ENCODE measurements at regions not wholly inside any gene's neighbourhood (a gene's known extent, or its start where the extent isn't known, plus 50 kb on each side); places are given as distances from the start of the nearest gene placed in this dataset.

DNA sequence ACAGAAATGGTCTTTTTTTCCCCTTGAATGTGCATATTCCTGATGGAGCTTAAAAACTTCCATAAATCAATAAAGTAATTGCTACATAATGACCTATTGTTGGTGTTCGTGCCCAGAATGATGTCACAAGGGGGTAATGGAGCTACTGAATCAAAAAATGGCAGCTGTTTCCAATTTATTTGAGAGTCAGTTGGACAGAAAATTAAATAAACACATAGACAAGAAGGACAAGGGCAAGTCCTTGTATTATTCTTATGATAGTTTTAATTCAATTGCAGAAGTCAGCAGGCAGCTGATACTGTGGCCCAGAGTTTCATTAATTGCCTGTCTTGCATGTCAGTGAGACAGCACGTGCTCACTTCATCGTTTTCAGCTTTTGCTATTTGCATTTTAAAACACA is 473.5 kb downstream of the ETNK1 start:
- TF ChIP-seq POLR2AphosphoS5 (IDR thresholded peaks at IDR 0.05; ENCODE audit: low read depth) (no peak), EZH2 (IDR thresholded peaks at IDR 0.05; ENCODE audit: low read depth, unreplicated experiment) (no peak), EZH2phosphoT487 (IDR thresholded peaks at IDR 0.05; ENCODE audit: unreplicated experiment) (no peak), JUNB (IDR thresholded peaks at IDR 0.05; ENCODE audit: unreplicated experiment) (no peak), CREB1 (CRISPR knock-in tag; IDR thresholded peaks at IDR 0.05; ENCODE audit: low read depth) (no peak), ZNF114 (CRISPR knock-in tag; IDR thresholded peaks at IDR 0.05) (no peak), ZNF331 (CRISPR knock-in tag; IDR thresholded peaks at IDR 0.05; ENCODE audit: low read depth) (no peak)
- TF ChIP-seq, protein P1, sequence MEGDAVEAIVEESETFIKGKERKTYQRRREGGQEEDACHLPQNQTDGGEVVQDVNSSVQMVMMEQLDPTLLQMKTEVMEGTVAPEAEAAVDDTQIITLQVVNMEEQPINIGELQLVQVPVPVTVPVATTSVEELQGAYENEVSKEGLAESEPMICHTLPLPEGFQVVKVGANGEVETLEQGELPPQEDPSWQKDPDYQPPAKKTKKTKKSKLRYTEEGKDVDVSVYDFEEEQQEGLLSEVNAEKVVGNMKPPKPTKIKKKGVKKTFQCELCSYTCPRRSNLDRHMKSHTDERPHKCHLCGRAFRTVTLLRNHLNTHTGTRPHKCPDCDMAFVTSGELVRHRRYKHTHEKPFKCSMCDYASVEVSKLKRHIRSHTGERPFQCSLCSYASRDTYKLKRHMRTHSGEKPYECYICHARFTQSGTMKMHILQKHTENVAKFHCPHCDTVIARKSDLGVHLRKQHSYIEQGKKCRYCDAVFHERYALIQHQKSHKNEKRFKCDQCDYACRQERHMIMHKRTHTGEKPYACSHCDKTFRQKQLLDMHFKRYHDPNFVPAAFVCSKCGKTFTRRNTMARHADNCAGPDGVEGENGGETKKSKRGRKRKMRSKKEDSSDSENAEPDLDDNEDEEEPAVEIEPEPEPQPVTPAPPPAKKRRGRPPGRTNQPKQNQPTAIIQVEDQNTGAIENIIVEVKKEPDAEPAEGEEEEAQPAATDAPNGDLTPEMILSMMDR (conservative IDR thresholded peaks at IDR 0.05; ENCODE audit: low read depth in 2 of 2), result no peak
- TF ChIP-seq, protein P2, sequence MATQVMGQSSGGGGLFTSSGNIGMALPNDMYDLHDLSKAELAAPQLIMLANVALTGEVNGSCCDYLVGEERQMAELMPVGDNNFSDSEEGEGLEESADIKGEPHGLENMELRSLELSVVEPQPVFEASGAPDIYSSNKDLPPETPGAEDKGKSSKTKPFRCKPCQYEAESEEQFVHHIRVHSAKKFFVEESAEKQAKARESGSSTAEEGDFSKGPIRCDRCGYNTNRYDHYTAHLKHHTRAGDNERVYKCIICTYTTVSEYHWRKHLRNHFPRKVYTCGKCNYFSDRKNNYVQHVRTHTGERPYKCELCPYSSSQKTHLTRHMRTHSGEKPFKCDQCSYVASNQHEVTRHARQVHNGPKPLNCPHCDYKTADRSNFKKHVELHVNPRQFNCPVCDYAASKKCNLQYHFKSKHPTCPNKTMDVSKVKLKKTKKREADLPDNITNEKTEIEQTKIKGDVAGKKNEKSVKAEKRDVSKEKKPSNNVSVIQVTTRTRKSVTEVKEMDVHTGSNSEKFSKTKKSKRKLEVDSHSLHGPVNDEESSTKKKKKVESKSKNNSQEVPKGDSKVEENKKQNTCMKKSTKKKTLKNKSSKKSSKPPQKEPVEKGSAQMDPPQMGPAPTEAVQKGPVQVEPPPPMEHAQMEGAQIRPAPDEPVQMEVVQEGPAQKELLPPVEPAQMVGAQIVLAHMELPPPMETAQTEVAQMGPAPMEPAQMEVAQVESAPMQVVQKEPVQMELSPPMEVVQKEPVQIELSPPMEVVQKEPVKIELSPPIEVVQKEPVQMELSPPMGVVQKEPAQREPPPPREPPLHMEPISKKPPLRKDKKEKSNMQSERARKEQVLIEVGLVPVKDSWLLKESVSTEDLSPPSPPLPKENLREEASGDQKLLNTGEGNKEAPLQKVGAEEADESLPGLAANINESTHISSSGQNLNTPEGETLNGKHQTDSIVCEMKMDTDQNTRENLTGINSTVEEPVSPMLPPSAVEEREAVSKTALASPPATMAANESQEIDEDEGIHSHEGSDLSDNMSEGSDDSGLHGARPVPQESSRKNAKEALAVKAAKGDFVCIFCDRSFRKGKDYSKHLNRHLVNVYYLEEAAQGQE (IDR thresholded peaks at IDR 0.05; ENCODE audit: unreplicated experiment), result no peak

All from GM23338 (cell line).